Tibial nerve (tissue), 4 donors: ENCODE measurements at regions not wholly inside any gene's neighbourhood (a gene's known extent, or its start where the extent isn't known, plus 50 kb on each side); places are given as distances from the start of the nearest gene placed in this dataset.

Source experiments
- DNase-seq, 2 donors: peaks; one replicate each; pipeline ENCODE4 v3.0.0-alpha.2; 2019; ENCODE audit warnings: low spot score in 2 of 2
- H3K27ac ChIP-seq, 4 donors: fragments of 200-600 bp; sonication (generic) in 3 of 4; one replicate each; pipeline ENCODE4 v1.5.1; 2017 to 2019; ENCODE audit warnings: mild to moderate bottlenecking in 1 of 4
- H3K27me3 ChIP-seq, 2 donors: fragments of 200-600 bp; sonication (generic) in 1 of 2; one replicate each; pipeline versions ENCODE4 v1.5.1 to v1.6.0; 2017 to 2019
- H3K36me3 ChIP-seq, 3 donors: fragments of 200-600 bp; sonication (generic); one replicate each; pipeline ENCODE4 v1.5.1; 2018 to 2019
- H3K4me1 ChIP-seq, 4 donors: fragments of 200-600 bp; sonication (generic) in 3 of 4; one replicate each; pipeline ENCODE4 v1.5.1; 2017 to 2019
- H3K4me3 ChIP-seq, 4 donors: fragments of 200-600 bp; sonication (generic) in 3 of 4; one replicate each; pipeline ENCODE4 v1.5.1; 2017 to 2019; ENCODE audit warnings: mild to moderate bottlenecking in 1 of 4, moderate library complexity in 1 of 4
- H3K9me3 ChIP-seq, 4 donors: fragments of 200-600 bp; sonication (generic) in 3 of 4; one replicate each; pipeline ENCODE4 v1.5.1; 2017 to 2019
- CTCF ChIP-seq, 5 experiments: fragments of 200-600 bp in 3 of 5; fragments of 450-650 bp in 2 of 5; sonication (generic) in 3 of 5; IDR thresholded peaks; one replicate each; pipeline ENCODE4 v1.5.1; 2016 to 2019; ENCODE audit warnings: antibody characterized with exemption in 5 of 5, mild to moderate bottlenecking in 3 of 5, moderate library complexity in 2 of 5
- EP300 ChIP-seq, 2 donors: sonication (generic); formaldehyde crosslinking; IDR thresholded peaks; one replicate each; pipeline ENCODE4 v1.6.1; 2017; ENCODE audit warnings: antibody characterized with exemption in 2 of 2, mild to moderate bottlenecking in 1 of 2
- POLR2A ChIP-seq, 2 donors: fragments of 450-650 bp; IDR thresholded peaks; one replicate each; pipeline ENCODE4 v1.6.1; 2017; ENCODE audit warnings: antibody characterized with exemption in 2 of 2, mild to moderate bottlenecking in 2 of 2, moderate library complexity in 2 of 2
- WGBS, 2 donors: methylation state at CpG; one replicate each; pipeline ENCODE4 v1.1.5; 2018; 5-methylcytosine and 5-hydroxymethylcytosine counted together

- 29 to 31% methylated on average over 1 of the region's 1 CpG for WGBS, 2 donors
- TF ChIP-seq POLR2A (IDR thresholded peaks at IDR 0.05) = no peak
- no peak for TF ChIP-seq EP300 (IDR thresholded peaks at IDR 0.05)
- no peak for TF ChIP-seq CTCF (IDR thresholded peaks at IDR 0.05)
- Histone ChIP-seq H3K36me3 (no peaks in the 10 kb centered on the region), H3K27me3 (no peaks in the 10 kb centered on the region), H3K4me3 (no peak overlapping the region), H3K4me1 (no peaks in the 10 kb centered on the region), H3K27ac (no peak overlapping the region), H3K9me3 (no peaks in the 10 kb centered on the region)
- no peak for DNase-seq
Measured at GRCh38 chr9:2477755-2478154, 143.8 kb upstream of the VLDLR start.

GRCh38 chr9:2478421-2478820 is 143.2 kb upstream of the VLDLR start:
- no peak for TF ChIP-seq CTCF (IDR thresholded peaks at IDR 0.05)
- no peak for TF ChIP-seq EP300 (IDR thresholded peaks at IDR 0.05)
- TF ChIP-seq POLR2A (IDR thresholded peaks at IDR 0.05) = no peak
- WGBS, 2 donors = 79 to 83% methylated on average over 3 of the region's 3 CpGs
- H3K9me3 ChIP-seq = no peaks in the 10 kb centered on the region
- DNase-seq = no peak
- H3K27me3 ChIP-seq = no peaks in the 10 kb centered on the region
- H3K27ac ChIP-seq = no peak overlapping the region
- H3K4me1 ChIP-seq = no peaks in the 10 kb centered on the region
- no peaks in the 10 kb centered on the region for H3K36me3 ChIP-seq
- no peak overlapping the region for H3K4me3 ChIP-seq

- TF ChIP-seq POLR2A (IDR thresholded peaks at IDR 0.05) (no peak), EP300 (IDR thresholded peaks at IDR 0.05) (no peak), CTCF (IDR thresholded peaks at IDR 0.05) (no peak)
- WGBS, 2 donors = 84 to 96% methylated on average over 2 of the region's 2 CpGs
- no peak overlapping the region for H3K27ac ChIP-seq
Measured at GRCh38 chr9:2479056-2479565, 142.5 kb upstream of the VLDLR start.

GRCh38 chr9:2480255-2480837 is 141.2 kb upstream of the VLDLR start:
- Histone ChIP-seq H3K27me3 (no peaks in the 10 kb centered on the region), H3K27ac (no peak overlapping the region), H3K9me3 (no peaks in the 10 kb centered on the region), H3K4me3 (no peak overlapping the region), H3K36me3 (no peaks in the 10 kb centered on the region), H3K4me1 (no peaks in the 10 kb centered on the region)
- DNase-seq = no peak
- TF ChIP-seq POLR2A (IDR thresholded peaks at IDR 0.05) (no peak), CTCF (IDR thresholded peaks at IDR 0.05) (no peak), EP300 (IDR thresholded peaks at IDR 0.05) (no peak)
- WGBS, 2 donors = 90 to 95% methylated on average over 4 of the region's 4 CpGs

More at GRCh38 chr9:2479056-2479565, 142.5 kb upstream of the VLDLR start:
- Histone ChIP-seq H3K4me1 (no peaks in the 10 kb centered on the region), H3K36me3 (no peaks in the 10 kb centered on the region), H3K9me3 (no peaks in the 10 kb centered on the region), H3K4me3 (no peak overlapping the region), H3K27me3 (no peaks in the 10 kb centered on the region)
- DNase-seq = no peak

- TF ChIP-seq CTCF (IDR thresholded peaks at IDR 0.05) = no peak
- no peak for TF ChIP-seq POLR2A (IDR thresholded peaks at IDR 0.05)
- TF ChIP-seq EP300 (IDR thresholded peaks at IDR 0.05) = no peak
- DNase-seq = no peak
Measured at GRCh38 chr9:2481216-2481615, 140.4 kb upstream of the VLDLR start.

More at GRCh38 chr9:2481216-2481615, 140.4 kb upstream of the VLDLR start:
- no peak overlapping the region for H3K4me3 ChIP-seq
- no peak overlapping the region for H3K27ac ChIP-seq
- H3K4me1 ChIP-seq = no peaks in the 10 kb centered on the region
- WGBS, 2 donors = 36 to 39% methylated on average over 3 of the region's 3 CpGs
- H3K27me3 ChIP-seq = no peaks in the 10 kb centered on the region
- no peaks in the 10 kb centered on the region for H3K36me3 ChIP-seq
- H3K9me3 ChIP-seq = no peaks in the 10 kb centered on the region
